ENCODE measurements at regions not wholly inside any gene's neighbourhood (a gene's known extent, or its start where the extent isn't known, plus 50 kb on each side); places are given as distances from the start of the nearest gene placed in this dataset.

- TF ChIP-seq CTCF (IDR thresholded peaks at IDR 0.05 in 8 of 11, conservative IDR thresholded peaks at IDR 0.05 in 3 of 11) (no peak), POLR2AphosphoS5 (IDR thresholded peaks at IDR 0.05) (no peak)
Measured at GRCh38 chrX:123080065-123080464, 104.0 kb upstream of the GRIA3 start.

All from spleen (tissue), 7 donors.